Stomach (tissue), 4 donors: ENCODE measurements at regions not wholly inside any gene's neighbourhood (a gene's known extent, or its start where the extent isn't known, plus 50 kb on each side); places are given as distances from the start of the nearest gene placed in this dataset.

Source experiments
- POLR2A ChIP-seq, 4 donors: fragments of 450-650 bp; IDR thresholded peaks; one replicate each; pipeline ENCODE4 v1.6.1; 2016; ENCODE audit warnings: antibody characterized with exemption in 4 of 4, control low read depth in 2 of 4, mild to moderate bottlenecking in 1 of 4, moderate library complexity in 1 of 4
- POLR2AphosphoS5 ChIP-seq, 3 donors: sonication (generic); formaldehyde crosslinking; IDR thresholded peaks; one replicate each; pipeline ENCODE4 v1.6.1; 2016; ENCODE audit warnings: antibody characterized with exemption in 3 of 3
- TF ChIP-seq, protein P1 (sequence below), 7 experiments: fragments of 450-650 bp in 4 of 7; fragments of 200-600 bp in 3 of 7; sonication (generic) in 3 of 7; IDR thresholded peaks; one replicate each; pipeline ENCODE4 v1.5.1; 2016 to 2019; ENCODE audit warnings: antibody characterized with exemption in 7 of 7, control low read depth in 2 of 7, mild to moderate bottlenecking in 1 of 7

DNA sequence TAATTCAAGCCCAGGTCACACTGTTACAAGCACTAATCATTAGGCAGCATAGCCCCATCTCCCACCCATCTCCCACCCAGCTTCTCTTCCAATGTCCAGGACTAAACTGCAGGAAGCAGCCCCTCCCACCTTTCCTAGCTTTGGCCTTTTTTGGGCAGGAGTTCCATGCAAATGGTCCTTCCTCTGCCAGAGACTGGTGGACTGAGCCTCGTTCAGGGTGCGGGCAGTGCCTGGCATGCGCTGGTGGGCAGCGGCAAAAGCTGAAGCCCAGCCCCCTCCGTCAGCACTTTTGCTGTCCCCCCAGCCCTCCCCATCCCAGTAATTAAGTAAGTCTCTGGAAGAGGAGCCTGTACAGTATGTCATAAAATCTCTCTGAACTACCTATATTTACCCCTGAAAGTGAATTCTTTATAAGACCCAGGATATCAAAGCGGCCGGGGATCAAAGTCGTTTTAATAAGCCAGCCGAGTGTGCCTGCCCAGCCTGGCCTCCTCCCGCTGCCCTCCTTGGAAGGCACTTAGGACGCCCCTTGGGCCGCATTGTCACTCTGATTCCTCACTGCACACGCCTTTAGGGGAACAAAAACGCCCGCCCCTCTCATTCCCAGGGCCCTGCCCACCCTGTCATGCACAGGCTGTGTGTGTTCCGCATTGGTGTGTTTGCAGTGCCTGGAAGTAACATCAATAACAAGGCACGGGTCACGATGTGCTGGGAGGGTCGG lies 109.9 kb downstream of the IRX5 start:
- TF ChIP-seq, protein P1, sequence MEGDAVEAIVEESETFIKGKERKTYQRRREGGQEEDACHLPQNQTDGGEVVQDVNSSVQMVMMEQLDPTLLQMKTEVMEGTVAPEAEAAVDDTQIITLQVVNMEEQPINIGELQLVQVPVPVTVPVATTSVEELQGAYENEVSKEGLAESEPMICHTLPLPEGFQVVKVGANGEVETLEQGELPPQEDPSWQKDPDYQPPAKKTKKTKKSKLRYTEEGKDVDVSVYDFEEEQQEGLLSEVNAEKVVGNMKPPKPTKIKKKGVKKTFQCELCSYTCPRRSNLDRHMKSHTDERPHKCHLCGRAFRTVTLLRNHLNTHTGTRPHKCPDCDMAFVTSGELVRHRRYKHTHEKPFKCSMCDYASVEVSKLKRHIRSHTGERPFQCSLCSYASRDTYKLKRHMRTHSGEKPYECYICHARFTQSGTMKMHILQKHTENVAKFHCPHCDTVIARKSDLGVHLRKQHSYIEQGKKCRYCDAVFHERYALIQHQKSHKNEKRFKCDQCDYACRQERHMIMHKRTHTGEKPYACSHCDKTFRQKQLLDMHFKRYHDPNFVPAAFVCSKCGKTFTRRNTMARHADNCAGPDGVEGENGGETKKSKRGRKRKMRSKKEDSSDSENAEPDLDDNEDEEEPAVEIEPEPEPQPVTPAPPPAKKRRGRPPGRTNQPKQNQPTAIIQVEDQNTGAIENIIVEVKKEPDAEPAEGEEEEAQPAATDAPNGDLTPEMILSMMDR (IDR thresholded peaks at IDR 0.05): no peak
- TF ChIP-seq POLR2A (IDR thresholded peaks at IDR 0.05) (no peak), POLR2AphosphoS5 (IDR thresholded peaks at IDR 0.05) (no peak)
